Stimulated activated CD8-positive, alpha-beta memory T cell treated with anti-CD3 and anti-CD28 coated beads, Interleukin-15, amount 100 ng/mL, for 48 hours (primary cell): ENCODE measurements at regions not wholly inside any gene's neighbourhood (a gene's known extent, or its start where the extent isn't known, plus 50 kb on each side); places are given as distances from the start of the nearest gene placed in this dataset.
"Not testable (repeated sequence)": the region's sequence is repeated elsewhere in the genome, so short reads cannot be mapped to it uniquely, and the experiment has no call there.

Experiments
- DNase-seq, 2 donors: peaks; one replicate each; pipeline ENCODE4 v3.0.0-alpha.2; 2020; ENCODE audit warnings: low read depth in 2 of 2

DNA sequence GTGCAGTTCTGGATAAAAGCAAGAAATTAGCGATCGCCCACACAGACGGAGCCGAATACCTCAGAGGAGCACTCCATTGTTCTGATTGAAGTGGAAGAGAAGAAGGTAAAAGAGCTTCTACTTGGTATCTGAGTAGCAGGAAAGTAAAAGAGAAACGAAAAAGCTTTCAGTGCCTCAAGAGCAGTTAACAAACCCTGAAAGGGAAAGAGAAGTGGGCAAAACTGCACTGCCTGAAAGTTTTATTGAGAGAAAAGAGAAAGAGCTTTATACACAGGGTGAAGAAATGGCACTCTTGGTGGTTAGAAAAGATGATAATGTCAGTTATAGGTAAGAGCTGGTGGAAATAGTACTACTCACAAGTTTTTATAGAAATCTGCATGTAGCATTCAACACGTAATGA, 192.8 kb downstream of the CDCA7 start:
- DNase-seq: no peak

- DNase-seq: no peak
Measured at GRCh38 chr2:173550143-173550542, 195.5 kb downstream of the CDCA7 start.

DNA sequence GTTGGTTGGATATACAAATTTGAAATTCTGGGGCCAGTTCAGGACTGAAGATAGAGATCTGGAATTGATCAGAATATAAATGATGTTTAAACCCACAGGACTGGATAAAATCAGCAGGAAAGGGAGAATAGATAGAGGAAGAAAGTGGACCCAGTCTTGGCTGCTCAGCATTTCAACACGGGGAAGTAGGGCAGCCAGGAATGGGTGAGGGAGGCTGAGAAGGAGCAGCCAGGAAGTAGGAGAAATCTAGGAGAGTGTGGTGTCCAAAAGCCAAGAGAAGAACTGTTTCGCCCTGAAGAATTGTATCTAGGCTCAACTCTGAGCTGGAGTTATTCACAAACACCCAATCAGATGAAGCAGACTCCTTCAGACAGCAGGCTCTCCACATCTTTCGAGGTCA, 197.9 kb downstream of the CDCA7 start:
- DNase-seq: no peak

GRCh38 chr2:173553593-173553992, 198.9 kb downstream of the CDCA7 start:
- DNase-seq: no peak

GRCh38 chr2:173555833-173556232, 201.2 kb downstream of the CDCA7 start:
- no peak for DNase-seq

DNA sequence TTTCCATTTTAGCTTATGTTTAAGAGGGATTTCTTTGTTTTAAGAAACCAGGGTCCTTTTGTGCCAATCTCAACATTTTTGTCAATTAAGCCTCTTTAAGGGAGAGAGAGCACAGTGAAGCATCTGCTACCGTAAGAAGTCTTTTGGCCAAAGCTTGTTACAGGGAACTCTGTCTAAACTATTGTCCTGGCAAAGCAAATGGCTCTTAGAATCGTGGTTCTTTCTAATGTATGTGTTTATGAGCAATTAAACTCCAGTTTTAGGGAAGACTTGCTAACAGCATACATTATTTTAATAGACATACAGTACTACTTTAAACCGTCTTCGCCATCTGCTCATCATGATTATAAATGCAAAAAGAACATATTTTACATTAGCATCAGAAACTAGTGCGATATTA, 202.1 kb downstream of the CDCA7 start:
- no peak for DNase-seq

DNA sequence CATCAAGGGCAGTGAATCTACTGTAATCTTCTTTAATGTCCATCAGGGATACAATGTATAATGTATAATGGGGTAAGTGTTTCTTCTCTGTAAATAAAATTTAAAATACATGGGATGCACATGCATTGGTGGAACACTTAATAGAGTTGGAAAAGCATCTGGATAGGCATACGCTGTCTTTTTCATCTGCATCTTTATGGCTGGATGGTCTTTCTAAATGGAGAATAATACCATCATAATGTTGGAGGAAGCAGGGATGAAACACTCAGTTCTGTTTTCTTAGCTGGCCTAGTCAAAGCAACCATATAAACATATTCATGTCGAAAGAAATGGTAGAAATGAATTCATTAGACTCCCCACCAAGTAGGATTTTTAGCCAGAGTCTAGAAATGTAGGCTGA, 202.8 kb downstream of the CDCA7 start:
- DNase-seq: no peak

GRCh38 chr2:173567493-173567892, 212.8 kb downstream of the CDCA7 start:
- DNase-seq: no peak

- no peak for DNase-seq
Measured at GRCh38 chr2:173568054-173568453, 213.4 kb downstream of the CDCA7 start.

DNA sequence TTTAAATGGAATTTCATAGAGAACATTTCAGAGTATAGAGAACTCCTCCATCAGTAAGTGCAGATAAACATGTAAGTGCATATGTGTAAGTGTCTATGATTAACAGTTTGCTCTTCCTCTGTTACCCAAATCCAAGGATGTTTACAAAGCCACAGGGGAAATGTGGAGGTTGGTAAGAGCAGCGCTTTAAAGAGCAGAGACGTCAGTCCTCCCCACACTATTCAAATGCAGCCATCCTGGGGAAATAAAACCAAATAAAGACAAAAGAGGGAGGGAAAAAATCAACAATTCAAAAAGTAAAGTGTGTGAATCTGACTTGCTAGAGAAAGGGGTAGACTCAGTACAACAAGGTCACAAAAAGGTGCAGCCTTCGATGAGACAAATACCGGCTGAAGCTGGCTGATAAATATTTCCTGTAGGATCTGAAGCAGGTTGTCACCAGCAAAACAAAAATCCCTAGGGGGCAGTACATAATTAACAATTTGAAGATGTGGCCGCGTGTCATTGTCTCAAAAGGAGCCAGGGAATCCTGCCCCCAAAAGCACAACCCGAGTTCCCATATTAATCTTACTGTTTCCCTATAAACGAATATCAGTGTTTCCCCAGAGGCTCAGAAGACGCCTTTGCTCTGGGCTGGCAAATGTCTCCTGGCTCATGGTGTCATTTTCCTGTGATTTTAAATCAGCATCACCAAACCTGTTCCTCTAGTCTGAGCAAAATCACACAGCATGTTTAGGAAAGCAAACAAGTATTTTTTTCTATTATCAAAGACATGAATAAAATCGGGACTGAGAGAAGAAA, 216.5 kb downstream of the CDCA7 start:
- no peak for DNase-seq

- no peak for DNase-seq
Measured at GRCh38 chr2:173571887-173572680, 217.4 kb downstream of the CDCA7 start.

- no peak for DNase-seq
Measured at GRCh38 chr2:173572848-173573247, 218.2 kb downstream of the CDCA7 start.

DNA sequence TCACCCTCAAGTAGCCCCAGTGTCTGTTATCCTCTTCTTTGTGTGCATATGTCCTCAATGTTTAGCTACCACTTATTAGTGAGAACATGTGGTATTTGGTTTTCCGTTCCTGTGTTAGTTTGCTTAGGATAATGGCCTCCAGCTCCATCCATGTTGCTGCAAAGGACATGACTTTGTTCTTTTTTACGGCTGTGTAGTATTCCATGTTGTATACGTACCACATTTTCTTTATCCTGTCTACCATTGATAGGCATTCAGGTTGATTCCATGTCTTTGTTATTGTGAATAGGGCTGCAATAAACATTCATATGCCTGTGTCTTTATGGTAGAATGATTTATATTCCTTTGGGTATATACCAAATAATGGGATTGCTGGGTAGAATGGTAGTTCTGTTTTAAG, 219.1 kb downstream of the CDCA7 start:
- not testable (repeated sequence) for DNase-seq

DNA sequence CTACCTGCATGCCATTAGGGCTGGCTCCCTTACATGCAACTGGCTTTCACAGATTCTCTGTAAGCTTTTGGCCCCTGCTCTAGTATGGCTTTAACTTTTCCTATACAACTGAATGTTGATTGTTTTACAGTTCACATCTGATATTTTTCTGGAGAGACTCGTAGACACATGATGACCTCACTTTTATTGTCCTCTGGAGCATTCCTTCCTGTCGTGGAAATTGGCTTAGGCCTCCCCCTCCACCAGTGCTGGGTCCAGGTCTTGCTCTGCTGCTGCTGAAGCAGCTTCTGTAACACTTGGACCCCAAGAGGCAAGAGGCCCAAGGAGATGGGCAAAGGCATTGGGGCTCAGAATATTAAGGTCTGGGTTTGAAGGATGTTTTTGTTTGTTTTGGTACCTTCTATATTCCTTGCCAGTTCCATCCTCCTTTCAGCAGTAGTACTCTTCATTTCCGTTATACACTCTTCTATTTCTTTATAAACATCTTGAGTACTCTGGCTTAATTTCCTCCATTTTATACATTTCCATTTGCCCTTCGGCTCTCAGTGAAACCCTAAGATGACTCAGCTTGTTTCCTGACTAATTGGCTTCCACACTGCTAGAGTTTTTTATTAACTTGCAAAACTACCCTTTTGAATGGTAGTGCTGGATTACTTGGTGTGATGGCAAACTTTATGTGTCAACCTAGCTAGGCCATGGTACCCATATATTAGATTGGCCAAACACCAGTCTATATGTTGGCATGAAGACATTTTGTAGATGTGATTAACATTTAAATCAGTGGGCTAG, 219.8 kb downstream of the CDCA7 start:
- no peak for DNase-seq

DNA sequence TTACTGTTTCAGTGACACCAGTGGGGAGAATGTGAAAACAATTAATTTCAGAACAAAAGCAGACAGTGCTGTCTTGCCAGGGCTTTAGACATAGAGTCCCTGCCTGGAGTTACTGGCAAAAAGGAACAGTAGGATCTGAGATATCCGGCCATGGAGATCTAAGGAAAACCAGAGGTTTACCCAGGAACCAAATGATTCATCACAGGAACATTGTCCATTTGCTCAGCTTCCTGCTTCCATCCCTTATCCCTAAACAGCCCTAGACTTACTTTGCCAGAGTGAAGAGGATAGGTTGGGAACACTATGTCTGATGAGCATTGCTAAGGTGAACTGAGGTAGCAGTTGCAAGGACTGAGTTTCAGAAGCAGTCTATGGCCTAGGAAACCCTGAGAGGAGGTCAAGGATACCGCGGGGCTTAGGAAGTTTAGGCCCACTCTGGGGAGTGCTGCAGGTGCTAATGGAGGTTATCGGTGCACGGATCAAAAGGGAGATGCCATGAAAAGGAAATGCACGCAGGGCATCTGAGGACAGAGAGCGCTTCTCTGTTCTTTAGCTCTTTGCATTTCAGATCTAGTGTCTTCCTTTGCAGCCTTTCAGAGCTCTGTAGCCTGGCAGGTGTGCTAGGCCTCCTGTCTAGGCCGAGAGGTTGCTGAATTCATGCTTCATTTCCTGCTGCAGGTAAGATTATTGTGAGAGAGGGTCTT, 223.9 kb downstream of the CDCA7 start:
- no peak for DNase-seq

GRCh38 chr2:173580351-173580750, 225.7 kb downstream of the CDCA7 start:
- DNase-seq: no peak

- DNase-seq: no peak
Measured at GRCh38 chr2:173580956-173581355, 226.3 kb downstream of the CDCA7 start.

DNA sequence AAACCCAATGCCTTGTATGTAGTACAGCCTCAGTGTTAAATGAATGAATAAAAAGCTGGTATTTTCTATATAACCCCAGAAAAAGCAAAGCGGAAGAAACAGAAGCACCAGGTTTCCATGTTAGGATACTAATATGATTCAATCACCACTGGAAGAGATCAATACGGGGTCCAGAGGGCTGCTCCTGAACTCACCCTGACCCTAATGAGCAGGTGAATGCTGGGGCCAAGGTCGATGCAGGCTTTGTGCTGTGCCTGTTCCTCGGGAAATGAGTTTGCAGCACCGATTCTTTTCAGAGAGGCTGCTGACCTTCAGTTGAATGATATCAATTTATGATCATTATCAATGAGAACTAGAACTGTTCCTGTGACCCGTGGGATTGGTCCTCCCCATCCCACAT, 228.5 kb downstream of the CDCA7 start:
- no peak for DNase-seq

GRCh38 chr2:173584000-173584399, 229.3 kb downstream of the CDCA7 start:
- no peak for DNase-seq

- no peak for DNase-seq
Measured at GRCh38 chr2:173584676-173585458, 230.2 kb downstream of the CDCA7 start.

GRCh38 chr2:173588931-173589369, 234.3 kb downstream of the CDCA7 start:
- DNase-seq: no peak
